DMS53 treated with DMSO at 0.1 percent for 48 hours (cell line): ENCODE measurements at regions not wholly inside any gene's neighbourhood (a gene's known extent, or its start where the extent isn't known, plus 50 kb on each side); places are given as distances from the start of the nearest gene placed in this dataset.
"Not testable (repeated sequence)": the region's sequence is repeated elsewhere in the genome, so short reads cannot be mapped to it uniquely, and the experiment has no call there.

Experiments used
- DNase-seq: peaks from one replicate; lab custom pipeline; 2025; ENCODE audit not compliant: unreplicated experiment; lab: John Stamatoyannopoulos, UW

DNA sequence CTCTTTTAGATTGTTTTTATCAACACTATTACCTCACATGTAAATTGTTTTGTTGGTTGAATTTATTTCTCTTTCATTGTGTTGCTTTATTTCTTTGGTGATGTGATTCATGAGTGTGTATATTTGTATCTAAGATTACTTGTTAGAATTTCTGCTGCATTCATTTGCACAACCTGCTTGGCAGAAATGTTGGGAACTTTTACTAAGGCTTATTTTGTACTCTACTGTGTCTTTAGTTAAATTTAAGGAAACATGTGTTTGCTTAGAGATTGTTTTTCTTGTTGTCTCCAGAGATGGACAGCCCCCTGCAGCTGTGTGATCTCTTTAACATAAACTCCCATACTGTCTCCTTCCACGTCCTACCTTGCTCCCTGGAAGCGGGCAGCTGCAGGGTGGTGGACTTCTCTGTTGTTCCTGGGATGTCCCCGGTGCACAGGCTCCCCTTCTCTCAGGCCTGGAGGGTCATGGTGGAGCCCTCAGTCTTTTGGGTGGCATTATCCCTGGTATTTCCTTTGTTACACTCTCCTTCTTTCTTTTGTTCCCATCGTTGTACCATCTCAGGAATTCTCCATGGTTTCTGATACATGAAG lies 212.0 kb upstream of the SPRY2 start:
- no peak for DNase-seq

GRCh38 chr13:80551650-80552497 lies 210.9 kb upstream of the SPRY2 start:
- DNase-seq = no peak

GRCh38 chr13:80550971-80551441 lies 210.1 kb upstream of the SPRY2 start:
- DNase-seq = no peak

DNA sequence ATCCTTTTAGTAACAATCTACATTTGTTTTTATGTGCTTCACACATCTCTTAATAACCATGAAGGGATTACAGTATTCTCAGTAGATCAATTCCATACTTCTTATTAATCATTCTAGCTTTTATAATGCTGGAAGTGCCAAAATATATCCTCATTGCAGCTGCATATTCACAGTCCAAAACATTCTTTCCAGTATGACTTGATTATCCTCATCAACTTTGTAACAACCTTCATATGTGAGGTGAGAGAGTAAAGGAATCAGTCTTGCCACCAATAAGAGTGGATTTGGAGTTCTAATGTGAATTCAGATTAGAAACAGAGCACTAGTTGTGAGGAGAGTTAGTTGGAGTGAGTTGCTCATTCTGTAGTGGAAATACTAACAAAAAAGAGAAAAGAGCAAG lies 208.0 kb upstream of the SPRY2 start:
- DNase-seq = no peak

DNA sequence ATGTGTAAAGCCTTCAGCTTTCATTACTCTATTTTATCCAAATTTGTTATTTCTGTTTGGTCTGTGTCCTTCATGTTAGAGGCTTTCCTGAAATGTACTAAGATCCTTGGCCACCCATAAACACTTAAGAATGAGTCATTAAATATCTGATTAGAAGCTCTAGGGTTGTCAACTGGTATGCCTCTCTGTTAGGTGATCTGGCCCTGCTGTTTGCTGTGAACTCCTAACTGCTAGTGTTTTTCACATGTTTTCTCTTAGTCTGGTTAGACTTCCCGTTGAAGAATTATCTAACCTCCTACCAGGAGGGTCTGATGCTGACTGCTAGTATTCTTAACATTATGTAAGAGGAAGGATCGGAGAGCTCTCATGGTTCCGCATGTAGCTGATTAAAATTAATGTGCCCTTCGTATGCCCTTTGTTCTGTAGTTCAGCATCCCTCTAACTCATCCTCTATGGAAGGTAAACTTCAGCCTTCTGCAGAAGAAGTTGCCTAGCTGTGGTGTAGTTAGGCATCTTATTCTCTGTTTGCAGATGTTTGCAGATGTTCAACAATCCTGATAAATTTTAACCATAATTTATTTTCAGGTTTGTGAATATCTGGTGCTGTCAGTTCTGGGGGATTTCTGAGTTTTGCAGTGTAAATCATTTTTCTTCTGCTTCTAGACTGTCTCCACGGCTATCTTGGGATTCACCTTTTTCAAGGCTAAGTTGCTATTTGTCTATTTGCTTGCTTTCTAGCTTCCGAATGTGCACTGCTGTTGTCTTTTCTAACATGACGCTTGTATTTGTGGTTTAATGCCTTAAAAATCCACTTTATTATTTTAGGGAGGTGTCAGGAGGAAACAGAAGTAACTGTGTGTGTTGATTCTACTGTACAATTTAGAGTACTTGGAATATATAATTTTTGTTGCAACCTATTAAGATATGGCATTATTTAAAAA lies 207.2 kb upstream of the SPRY2 start:
- no peak for DNase-seq

GRCh38 chr13:80547341-80547740 lies 206.4 kb upstream of the SPRY2 start:
- DNase-seq = no peak

DNA sequence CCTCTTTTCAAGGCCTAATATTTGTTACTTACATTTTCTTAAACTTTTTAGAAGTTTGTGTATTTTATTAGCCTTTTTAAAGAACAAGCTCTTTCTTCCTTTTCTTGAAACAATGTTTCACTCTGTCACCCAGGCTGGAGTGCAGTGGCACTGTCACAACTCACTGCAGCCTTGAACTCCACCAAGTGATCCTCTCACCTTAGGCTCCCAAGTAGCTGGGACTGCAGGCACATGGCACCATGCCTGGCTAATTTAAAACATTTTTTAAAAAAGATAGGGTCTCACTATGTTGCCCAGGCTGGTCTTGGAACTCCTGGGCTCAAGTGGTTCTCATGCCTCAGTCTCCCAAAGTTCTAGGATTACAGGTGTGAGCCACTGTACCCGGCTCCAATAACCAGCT lies 192.2 kb upstream of the SPRY2 start:
- DNase-seq = no peak

GRCh38 chr13:80530902-80531301 lies 190.0 kb upstream of the SPRY2 start:
- no peak for DNase-seq

DNA sequence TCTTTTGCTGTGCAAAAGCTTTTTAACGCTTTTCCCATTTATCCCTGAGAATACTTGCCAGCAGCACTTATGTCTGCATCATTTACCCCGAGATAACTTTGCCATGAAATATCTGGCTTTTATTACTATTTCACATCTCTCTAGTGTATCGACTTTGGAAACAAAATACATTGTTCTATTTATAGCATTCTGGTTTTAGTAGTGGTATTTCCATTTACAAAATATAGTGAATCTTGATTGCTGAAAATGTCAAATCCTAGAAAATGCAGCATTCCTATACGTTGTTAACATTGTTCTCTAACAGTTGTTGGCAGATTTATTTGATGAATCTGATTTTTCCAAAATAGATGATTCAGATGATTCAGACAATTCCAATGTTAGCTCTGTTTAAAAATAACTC lies 189.3 kb upstream of the SPRY2 start:
- no peak for DNase-seq

- no peak for DNase-seq
These were observed 188.8 kb upstream of the SPRY2 start for GRCh38 chr13:80529734-80530133.

DNA sequence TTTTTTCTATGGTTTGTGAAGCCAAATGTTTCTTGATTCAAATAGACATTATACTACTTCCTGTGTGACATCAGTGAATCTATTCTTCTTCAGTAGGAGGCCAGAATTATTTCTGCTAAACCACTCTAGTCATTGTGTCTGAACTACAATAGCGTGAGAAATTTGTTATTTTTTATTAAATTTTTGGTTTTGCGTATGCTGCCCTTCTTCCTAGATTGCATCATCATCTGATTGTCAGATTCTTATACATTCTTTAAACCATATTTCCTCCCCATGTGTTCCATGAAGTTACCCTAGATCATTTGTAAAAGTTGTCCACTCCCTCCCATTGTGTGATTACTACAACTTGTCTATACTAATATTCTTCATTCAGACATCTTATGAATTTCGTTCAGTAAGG lies 187.8 kb upstream of the SPRY2 start:
- DNase-seq = no peak

GRCh38 chr13:80527400-80527799 lies 186.5 kb upstream of the SPRY2 start:
- DNase-seq = no peak

DNA sequence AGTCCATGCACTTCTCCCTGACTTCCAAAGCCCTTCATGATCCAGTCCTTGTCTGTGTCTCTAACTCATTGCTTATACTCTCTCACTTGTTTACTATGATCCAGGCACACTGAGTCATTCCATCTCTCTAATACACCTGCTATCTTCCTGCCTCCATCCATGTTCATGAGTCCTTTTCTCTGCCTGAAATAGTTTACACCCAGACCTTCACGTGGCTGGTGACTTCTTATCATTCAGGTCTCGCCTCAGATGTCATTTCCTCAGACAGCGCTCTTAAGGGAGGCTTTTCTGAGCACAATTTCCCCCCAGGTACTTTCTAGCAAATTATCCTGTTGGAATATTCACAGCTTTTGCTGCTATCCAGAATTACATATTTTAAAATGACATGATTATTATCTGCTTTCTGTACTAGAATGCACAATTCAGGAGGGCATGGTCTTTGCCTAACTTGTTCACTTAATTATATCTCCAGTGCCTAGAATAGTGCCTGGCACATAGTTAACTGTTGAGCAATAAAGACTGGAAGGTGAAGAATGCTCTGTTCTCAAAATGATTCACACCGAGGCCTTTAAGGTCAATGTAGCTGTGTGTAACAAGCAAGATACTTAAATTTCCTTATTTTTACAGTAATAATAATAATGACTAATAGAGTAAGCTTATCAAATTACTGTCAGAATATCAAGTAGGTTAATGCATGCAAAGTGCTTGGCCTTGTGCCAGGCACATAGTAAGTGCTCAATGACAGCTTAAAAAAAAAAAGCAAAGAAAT lies 183.7 kb upstream of the SPRY2 start:
- DNase-seq = no peak

DNA sequence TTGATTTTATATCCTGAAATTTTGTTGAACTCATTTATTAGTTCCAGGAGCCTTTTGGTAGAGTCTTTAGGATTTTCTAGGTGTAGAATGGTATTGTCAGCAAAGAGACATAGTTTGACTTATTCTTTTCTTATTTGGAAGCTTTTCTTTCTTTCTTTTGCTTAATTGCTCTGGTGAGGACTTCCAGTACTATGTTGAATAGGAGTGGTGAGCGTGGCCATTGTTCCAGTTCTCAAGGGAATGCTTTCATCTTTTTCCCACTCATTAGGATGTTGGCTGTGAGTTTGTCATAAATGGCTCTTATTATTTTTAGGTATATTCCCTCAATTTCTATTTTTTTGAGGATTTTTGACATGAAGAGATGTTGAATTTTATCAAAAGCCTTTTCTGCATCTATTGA lies 182.2 kb upstream of the SPRY2 start:
- no peak for DNase-seq

DNA sequence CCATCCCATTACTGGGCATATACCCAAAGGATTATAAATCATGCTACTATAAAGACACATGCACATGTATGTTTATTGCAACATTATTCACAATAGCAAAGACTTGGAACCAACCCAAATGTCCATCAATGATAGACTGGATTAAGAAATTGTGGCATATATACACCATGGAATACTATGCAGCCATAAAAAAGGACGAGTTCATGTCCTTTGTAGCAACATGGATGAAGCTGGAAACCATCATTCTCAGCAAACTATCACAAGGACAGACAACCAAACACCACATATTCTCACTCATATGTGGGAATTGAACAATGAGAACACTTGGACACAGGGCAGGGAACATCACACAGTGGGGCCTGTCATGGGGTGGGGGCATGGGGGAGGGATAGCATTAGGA lies 181.5 kb upstream of the SPRY2 start:
- not testable (repeated sequence) for DNase-seq

GRCh38 chr13:80516818-80517348 lies 176.0 kb upstream of the SPRY2 start:
- no peak for DNase-seq

GRCh38 chr13:80515296-80515695 lies 174.4 kb upstream of the SPRY2 start:
- DNase-seq = no peak

- DNase-seq = no peak
These were observed 172.3 kb upstream of the SPRY2 start for GRCh38 chr13:80513196-80513595.

GRCh38 chr13:80510686-80511085 lies 169.8 kb upstream of the SPRY2 start:
- no peak for DNase-seq

- DNase-seq = no peak
These were observed 168.3 kb upstream of the SPRY2 start for GRCh38 chr13:80509264-80509663.

DNA sequence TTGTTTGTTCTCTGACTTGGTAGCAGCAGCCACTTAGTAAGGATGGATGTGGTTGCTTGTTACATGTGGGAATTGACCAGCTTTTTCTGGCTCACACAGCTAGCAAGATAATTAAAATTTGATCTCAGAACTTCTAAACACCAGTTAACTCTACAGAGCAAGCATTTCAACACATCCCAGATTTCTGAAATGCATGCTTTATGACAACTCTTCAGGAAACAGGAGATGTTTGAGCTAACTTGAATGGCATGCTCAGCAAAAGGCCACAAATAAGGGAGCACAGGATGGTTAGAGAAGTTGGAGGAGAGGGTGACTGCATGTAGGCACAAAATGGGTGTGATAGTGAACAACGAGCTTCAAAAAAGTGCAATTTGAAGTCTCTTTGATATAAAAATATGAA lies 167.1 kb upstream of the SPRY2 start:
- no peak for DNase-seq
